ENCODE measurements at regions not wholly inside any gene's neighbourhood (a gene's known extent, or its start where the extent isn't known, plus 50 kb on each side); places are given as distances from the start of the nearest gene placed in this dataset.

DNA sequence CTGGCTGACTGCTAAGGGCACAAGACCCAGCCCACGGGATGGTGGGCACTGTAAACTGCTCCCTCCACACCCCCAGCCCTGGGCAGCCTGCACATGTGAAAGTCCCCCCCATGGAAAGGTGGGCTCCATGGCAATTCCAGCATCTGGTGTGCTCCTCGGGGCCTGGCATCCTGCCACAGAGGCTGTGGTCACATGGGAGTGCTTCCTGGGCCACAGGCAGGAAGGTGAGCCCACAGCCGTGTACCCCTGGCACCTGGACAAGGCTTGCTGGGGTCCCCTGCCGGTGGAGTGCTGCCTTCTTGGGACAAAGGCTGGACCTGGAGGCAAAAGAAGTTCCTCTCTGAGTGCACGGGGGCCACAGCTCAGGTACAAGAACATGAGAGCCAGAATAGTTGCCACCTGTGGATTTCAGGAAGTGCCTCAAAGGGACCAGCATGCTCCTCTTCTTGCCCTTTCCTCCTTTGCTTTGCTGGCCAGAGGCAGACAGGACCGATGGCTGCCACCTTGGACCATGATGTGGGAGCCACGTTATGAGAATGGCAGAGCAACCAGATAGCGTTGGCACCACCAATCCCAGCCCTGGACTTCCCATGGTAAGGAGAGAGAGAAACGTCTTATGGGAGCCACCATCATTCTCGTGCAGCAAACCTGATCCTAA lies 120.2 kb upstream of the MLN start:
- DNase-seq (ENCODE audit: low read depth in 2 of 2), result no peak

DNA sequence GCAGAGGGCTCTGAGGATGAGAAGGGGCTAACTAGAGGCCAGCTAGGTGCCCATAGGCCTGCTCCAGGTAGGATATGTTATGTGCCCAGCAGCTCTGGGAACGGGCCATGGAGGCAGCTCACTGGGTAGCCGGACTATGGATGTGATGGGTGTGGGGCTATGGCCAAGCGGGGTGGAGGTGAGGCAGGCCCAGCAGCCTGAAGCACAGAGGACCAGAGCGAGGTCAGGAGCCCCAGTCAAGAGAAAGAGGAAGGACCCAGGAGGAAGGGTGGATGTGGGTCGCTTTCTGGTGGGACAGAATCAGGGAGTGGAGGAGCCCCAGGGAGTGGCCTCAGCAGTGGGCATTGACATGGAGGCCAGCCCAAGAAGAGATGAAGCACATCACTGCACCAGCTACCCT lies 117.9 kb upstream of the MLN start:
- no peak for DNase-seq (ENCODE audit: low read depth in 2 of 2)

DNA sequence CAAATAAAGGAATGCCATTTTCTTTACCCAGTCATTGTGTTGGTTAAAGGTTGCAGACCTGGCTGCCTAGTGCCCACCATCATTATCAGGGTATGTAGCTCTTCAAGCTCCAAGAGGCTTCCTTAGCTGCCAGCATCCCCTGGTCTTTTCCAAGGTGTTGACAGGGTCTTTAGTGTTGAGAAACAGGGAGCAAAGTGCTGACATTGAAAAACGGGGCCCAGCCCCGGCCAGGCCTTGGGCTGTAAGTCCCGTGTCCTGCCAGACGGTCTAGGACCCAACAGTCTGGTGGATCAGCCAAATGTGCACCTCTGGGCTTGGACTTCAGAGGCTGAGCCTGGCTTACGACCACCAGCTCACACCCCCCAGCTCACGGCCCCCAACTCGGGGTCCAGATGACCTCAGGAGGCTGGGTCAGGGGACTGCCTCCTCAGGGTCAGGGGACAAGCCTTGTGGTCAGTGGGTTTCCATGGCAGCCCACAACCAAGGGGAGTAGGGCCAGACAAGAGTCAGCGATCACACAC lies 114.4 kb upstream of the MLN start:
- DNase-seq (ENCODE audit: low read depth in 2 of 2), result no peak

DNA sequence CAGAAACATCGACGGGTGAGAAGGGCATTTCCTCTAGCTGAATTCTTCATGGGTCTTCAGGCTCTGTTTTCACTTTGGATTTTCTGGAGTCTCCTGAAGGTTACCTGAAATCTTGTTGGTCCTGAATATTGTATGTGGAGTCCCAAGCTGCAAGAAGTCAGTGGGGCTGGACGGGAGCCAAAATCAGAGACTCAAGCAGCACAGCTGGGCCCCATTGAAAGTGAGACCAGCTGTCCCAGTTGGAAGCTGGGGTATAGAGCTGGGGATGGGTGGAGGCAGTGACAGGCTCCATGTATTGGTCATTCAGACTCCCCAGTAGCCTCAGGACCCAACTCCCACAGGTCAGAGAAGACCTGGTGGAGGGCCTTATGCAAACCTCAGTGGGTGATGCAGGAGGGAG lies 111.3 kb upstream of the MLN start:
- no peak for DNase-seq (ENCODE audit: low read depth in 2 of 2)

DNA sequence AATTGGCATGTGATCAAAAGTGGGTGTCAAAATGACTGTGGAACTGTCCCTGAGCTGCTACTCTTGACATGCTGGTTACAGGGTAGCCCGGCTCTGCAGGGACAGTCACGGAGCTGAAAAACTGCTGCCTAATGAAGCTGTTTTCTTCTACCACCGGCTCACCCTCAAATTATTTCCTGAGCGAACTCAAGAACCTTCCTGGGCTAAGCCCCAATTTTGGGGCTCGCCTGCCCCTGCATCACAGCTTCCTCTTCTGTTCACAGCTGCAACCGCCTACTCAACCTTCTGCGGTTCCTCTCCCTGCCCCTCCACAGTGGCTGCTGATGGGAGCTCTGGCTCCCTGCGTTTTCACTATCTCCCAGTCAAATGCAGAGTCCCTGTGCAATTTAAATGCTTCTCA lies 110.8 kb upstream of the MLN start:
- DNase-seq (ENCODE audit: low read depth in 2 of 2), result peak in 1 of 2 donors; percentile 19

GRCh38 chr6:33912195-33912594 lies 108.4 kb upstream of the MLN start:
- DNase-seq (ENCODE audit: low read depth in 2 of 2), result no peak

GRCh38 chr6:33911488-33911887 lies 107.7 kb upstream of the MLN start:
- DNase-seq (ENCODE audit: low read depth in 2 of 2), result no peak

DNA sequence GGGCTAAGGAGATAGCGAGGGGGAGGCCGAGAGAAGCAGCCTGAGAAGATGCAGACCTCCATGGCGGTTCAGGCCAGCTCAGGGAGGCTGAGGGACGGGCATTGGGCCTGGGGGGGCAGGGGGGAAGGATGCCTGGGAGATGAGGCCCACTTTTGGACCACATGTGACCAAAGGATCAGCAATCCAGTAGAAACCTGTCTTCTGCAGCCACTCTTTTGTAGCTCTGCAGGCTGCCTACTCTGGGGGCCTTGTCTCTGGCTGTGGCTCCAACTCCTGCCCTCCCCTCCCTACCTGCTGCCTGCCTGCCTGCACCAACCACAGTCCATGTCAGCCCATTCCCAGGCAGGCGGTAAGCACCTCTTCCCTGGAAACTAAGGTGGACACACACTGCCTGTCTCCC lies 106.8 kb upstream of the MLN start:
- DNase-seq (ENCODE audit: low read depth in 2 of 2), result no peak

- no peak for DNase-seq (ENCODE audit: low read depth in 2 of 2)
Measured at GRCh38 chr6:33909737-33910136, 105.9 kb upstream of the MLN start.

- DNase-seq (ENCODE audit: low read depth in 2 of 2), result no peak
Measured at GRCh38 chr6:33908025-33908424, 104.2 kb upstream of the MLN start.

- DNase-seq (ENCODE audit: low read depth in 2 of 2), result no peak
Measured at GRCh38 chr6:33907227-33907626, 103.4 kb upstream of the MLN start.

- DNase-seq (ENCODE audit: low read depth in 2 of 2), result no peak
Measured at GRCh38 chr6:33906439-33906838, 102.6 kb upstream of the MLN start.

GRCh38 chr6:33905071-33905609 lies 101.3 kb upstream of the MLN start:
- no peak for DNase-seq (ENCODE audit: low read depth in 2 of 2)

DNA sequence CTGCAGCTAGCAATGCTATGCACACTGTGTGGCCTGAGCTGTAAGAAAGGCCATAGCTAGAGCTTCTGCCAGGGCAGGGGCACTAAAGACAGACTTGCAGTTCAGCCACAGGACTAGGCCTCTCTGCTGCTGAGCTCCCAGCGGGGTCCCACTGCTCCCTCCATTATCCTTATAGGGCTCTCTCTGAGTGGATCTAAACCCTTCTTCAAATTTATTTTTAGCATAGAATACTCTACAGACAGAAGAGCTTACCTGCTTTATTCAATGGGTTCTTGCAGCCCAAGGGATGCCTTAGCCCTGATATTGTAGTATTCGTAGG lies 100.9 kb upstream of the MLN start:
- no peak for DNase-seq (ENCODE audit: low read depth in 2 of 2)

DNA sequence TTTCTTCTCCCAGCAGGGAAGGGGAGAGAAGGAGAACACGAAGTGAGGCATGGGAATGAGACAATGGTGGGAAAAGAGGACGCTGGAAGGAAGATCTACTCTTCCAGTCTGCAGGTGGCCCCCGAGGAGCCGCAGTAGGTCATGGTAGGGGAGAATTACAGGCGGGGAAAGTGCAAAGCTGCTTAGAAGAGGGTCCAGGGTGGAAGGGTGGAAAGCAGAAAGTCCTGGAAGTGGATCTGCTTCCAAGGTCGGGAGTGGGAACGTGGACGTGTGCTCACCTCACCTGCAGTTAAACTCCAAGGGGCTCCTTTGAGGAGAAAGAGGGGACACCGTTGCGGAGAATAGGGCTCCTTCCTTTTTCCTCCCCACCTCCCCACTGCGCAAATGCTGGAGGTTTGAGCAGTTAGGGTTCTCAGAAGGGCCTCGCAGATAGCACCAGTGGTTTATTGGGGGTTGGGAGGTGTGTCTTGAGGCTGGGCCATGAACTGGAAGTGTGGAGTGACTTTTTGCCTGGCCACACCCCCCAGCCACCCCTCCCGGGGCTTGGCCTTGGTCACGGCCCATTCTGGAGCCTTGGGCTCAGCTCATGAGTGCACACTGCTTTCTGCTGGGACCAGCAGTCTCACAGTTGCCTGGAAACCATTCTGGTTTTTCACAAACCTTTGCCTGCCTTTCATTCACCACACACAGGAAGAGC lies 100.4 kb upstream of the MLN start:
- DNase-seq (ENCODE audit: low read depth in 2 of 2), result peak; percentile 15 to 49

- no peak for DNase-seq (ENCODE audit: low read depth in 2 of 2)
Measured at GRCh38 chr6:33903579-33903978, 99.8 kb upstream of the MLN start.

DNA sequence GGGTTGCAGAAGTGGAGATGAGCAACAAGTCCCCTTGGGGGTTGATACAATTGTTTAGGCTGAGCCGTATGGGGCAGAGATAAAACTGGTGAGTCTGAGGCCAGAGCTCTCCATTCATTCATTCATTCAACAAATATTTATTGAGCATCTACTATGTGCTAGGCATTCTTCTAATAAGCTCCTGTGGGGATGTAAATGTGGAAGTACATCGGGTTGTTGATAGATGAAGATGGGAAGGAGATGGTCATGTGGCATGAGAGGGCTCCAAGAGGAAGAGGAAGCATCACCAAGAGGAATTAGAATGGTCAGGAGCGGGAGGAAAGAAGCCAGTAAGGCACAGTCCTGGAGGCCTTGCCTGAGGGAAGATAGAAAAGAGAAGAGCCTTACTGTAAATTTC lies 98.7 kb upstream of the MLN start:
- DNase-seq (ENCODE audit: low read depth in 2 of 2), result no peak

DNA sequence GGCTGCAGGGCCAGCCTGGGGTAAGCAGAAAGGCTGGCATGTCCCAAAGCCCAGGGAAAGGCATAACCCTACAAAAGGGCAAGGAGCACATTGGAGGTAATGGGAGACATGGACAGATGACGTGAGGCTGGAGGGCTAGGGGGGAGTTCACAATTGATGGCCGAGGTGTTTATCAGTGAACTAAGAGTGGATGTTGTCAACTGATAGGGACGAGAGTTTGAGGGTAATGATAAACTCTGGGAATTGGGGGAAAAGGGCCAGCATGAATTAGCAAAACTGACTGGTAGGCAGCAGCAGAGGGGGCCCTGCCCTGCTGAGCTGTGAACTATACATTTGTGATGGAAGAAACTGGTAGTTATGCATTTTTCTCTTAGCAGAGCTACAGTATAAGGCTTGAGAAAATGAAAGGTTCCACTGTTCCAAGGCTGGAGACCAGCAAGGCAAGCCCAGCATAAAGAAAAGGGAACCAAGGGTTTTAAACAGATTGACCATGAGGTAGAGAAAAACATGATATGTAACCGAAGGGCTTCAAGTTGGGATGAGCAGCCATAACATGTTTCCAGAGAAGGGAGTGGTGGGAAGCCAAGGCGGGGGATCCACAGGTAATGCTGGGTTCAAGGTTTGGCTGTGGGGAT lies 98.1 kb upstream of the MLN start:
- no peak for DNase-seq (ENCODE audit: low read depth in 2 of 2)

GRCh38 chr6:33898771-33899170 lies 95.0 kb upstream of the MLN start:
- DNase-seq (ENCODE audit: low read depth in 2 of 2), result no peak

DNA sequence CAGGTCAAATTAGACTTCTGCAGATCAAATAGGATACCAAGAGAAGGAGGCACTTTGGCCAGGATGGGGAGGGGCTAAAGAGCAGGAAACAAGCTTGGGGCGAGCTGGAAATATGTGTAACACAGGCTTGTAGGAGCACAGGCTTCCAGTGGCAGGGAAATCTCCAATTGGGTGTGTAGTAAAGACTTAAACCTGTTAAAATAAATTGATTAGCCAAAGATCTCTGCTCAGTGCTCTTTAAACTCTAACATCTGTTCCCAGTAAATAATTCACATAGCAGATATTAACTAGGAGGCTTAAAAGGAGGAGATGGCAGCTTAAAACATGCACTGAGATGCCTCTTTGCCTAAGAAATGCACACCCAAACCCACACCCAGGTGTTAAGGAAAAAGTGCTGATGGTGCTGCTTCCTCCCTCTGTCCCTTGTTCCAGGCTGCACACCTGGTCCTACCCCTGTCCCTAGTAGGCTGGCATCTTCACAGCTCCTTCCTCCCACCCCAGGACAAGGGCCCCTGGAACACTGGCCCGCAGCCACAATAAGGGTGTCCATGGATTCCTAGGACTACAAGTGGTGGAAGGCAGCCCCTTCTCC lies 93.5 kb upstream of the MLN start:
- DNase-seq (ENCODE audit: low read depth in 2 of 2), result no peak

- no peak for DNase-seq (ENCODE audit: low read depth in 2 of 2)
Measured at GRCh38 chr6:33896391-33897188, 92.8 kb upstream of the MLN start.

GRCh38 chr6:33895988-33896387 lies 92.2 kb upstream of the MLN start:
- no peak for DNase-seq (ENCODE audit: low read depth in 2 of 2)

Measured in stimulated activated CD4-positive, alpha-beta T cell treated with anti-CD3 and anti-CD28 coated beads, Interleukin-15, amount 100 ng/mL, for 48 hours (primary cell).